ENCODE measurements at regions not wholly inside any gene's neighbourhood (a gene's known extent, or its start where the extent isn't known, plus 50 kb on each side); places are given as distances from the start of the nearest gene placed in this dataset.
"Not testable (repeated sequence)": the region's sequence is repeated elsewhere in the genome, so short reads cannot be mapped to it uniquely, and the experiment has no call there.

- H3K9me3 ChIP-seq (ENCODE audit: insufficient read depth, low read length, severe bottlenecking): no peaks in the 10 kb centered on the region
- no peak for TF ChIP-seq EZH2 (IDR thresholded peaks at IDR 0.05; ENCODE audit: borderline replicate concordance, low read depth, low read length, severe bottlenecking)
- TF ChIP-seq, protein P1, sequence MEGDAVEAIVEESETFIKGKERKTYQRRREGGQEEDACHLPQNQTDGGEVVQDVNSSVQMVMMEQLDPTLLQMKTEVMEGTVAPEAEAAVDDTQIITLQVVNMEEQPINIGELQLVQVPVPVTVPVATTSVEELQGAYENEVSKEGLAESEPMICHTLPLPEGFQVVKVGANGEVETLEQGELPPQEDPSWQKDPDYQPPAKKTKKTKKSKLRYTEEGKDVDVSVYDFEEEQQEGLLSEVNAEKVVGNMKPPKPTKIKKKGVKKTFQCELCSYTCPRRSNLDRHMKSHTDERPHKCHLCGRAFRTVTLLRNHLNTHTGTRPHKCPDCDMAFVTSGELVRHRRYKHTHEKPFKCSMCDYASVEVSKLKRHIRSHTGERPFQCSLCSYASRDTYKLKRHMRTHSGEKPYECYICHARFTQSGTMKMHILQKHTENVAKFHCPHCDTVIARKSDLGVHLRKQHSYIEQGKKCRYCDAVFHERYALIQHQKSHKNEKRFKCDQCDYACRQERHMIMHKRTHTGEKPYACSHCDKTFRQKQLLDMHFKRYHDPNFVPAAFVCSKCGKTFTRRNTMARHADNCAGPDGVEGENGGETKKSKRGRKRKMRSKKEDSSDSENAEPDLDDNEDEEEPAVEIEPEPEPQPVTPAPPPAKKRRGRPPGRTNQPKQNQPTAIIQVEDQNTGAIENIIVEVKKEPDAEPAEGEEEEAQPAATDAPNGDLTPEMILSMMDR (IDR thresholded peaks at IDR 0.05; ENCODE audit: borderline replicate concordance, extremely low read depth, low read length, poor library complexity, severe bottlenecking): no peak
- no peaks in the 10 kb centered on the region for H3K36me3 ChIP-seq (ENCODE audit: insufficient read depth, low read length)
- H3K4me1 ChIP-seq (ENCODE audit: insufficient read depth, low read length): peaks cover 56% of the 10 kb centered on the region
- no peak overlapping the region for H3K9ac ChIP-seq (ENCODE audit: low read depth, low read length)
- no peaks in the 10 kb centered on the region for H3K79me2 ChIP-seq (ENCODE audit: insufficient read depth, low read length)
- ATAC-seq (ENCODE audit: insufficient read depth, low read depth) (no peak), DNase-seq (no peak)
- H4K20me1 ChIP-seq (ENCODE audit: insufficient read depth, low read length): no peaks in the 10 kb centered on the region
- peak overlapping the region; percentile 42 for H3K27ac ChIP-seq (ENCODE audit: low read length)
- no peaks in the 10 kb centered on the region for H3K27me3 ChIP-seq (ENCODE audit: insufficient read depth, low read length, poor library complexity)
- no peak overlapping the region for H3K4me3 ChIP-seq (ENCODE audit: low read depth in 1 of 2, low read length in 2 of 2)
- H2AFZ ChIP-seq (ENCODE audit: low read depth, low read length): peak overlapping the region; percentile 4; the same call in 1 of the 2 replicates
- H3K4me2 ChIP-seq (ENCODE audit: insufficient read depth, low read length): 0 out of 2 replicates have a peak overlapping the region, but pooled peaks have one; percentile 10
These were observed 185.4 kb upstream of the PFKP start for GRCh38 chr10:2881720-2882620.

DNA sequence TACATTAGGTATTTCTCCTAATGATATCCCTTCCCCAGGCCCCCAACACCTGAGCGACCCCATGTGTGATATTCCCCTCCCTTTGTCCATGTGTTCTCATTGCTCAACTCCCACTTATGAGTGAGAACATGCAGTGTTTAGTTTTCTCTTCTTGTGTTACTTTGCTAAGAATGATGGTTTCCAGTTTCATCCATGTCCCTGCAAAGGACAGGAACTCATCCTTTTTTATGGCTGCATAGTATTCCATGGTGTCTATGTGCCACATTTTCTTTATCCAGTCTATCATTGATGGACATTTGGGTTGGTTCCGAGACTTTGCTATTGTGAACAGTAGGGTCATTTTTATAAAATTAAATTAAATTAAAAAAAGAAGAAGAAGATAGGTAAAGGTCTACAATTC is 187.3 kb upstream of the PFKP start:
- ATAC-seq (ENCODE audit: insufficient read depth, low read depth); H3K27ac ChIP-seq (ENCODE audit: low read length); H4K20me1 ChIP-seq (ENCODE audit: insufficient read depth, low read length); H2AFZ ChIP-seq (ENCODE audit: low read depth, low read length); H3K36me3 ChIP-seq (ENCODE audit: insufficient read depth, low read length); H3K27me3 ChIP-seq (ENCODE audit: insufficient read depth, low read length, poor library complexity); DNase-seq; H3K4me3 ChIP-seq (ENCODE audit: low read depth in 1 of 2, low read length in 2 of 2); H3K9me3 ChIP-seq (ENCODE audit: insufficient read depth, low read length, severe bottlenecking); H3K9ac ChIP-seq (ENCODE audit: low read depth, low read length); H3K4me2 ChIP-seq (ENCODE audit: insufficient read depth, low read length); H3K79me2 ChIP-seq (ENCODE audit: insufficient read depth, low read length): not testable (repeated sequence)
- peaks cover 37% of the 10 kb centered on the region for H3K4me1 ChIP-seq (ENCODE audit: insufficient read depth, low read length)

- no peak overlapping the region for H3K4me3 ChIP-seq (ENCODE audit: low read depth in 1 of 2, low read length in 2 of 2)
- H3K27ac ChIP-seq (ENCODE audit: low read length): no peak overlapping the region
- DNase-seq (no peak), ATAC-seq (ENCODE audit: insufficient read depth, low read depth) (no peak)
- no peaks in the 10 kb centered on the region for H4K20me1 ChIP-seq (ENCODE audit: insufficient read depth, low read length)
- no peak overlapping the region for H3K4me2 ChIP-seq (ENCODE audit: insufficient read depth, low read length)
- no peaks in the 10 kb centered on the region for H3K27me3 ChIP-seq (ENCODE audit: insufficient read depth, low read length, poor library complexity)
- H3K9me3 ChIP-seq (ENCODE audit: insufficient read depth, low read length, severe bottlenecking): no peaks in the 10 kb centered on the region
- no peak overlapping the region for H3K9ac ChIP-seq (ENCODE audit: low read depth, low read length)
- H3K36me3 ChIP-seq (ENCODE audit: insufficient read depth, low read length): no peaks in the 10 kb centered on the region
- no peak overlapping the region for H2AFZ ChIP-seq (ENCODE audit: low read depth, low read length)
- peaks cover 24% of the 10 kb centered on the region for H3K4me1 ChIP-seq (ENCODE audit: insufficient read depth, low read length)
- H3K79me2 ChIP-seq (ENCODE audit: insufficient read depth, low read length): no peaks in the 10 kb centered on the region
- TF ChIP-seq, protein P1 (IDR thresholded peaks at IDR 0.05; ENCODE audit: borderline replicate concordance, extremely low read depth, low read length, poor library complexity, severe bottlenecking): no peak
- TF ChIP-seq EZH2 (IDR thresholded peaks at IDR 0.05; ENCODE audit: borderline replicate concordance, low read depth, low read length, severe bottlenecking): no peak
These were observed 188.5 kb upstream of the PFKP start for GRCh38 chr10:2878818-2879217.

- no peak overlapping the region for H3K9ac ChIP-seq (ENCODE audit: low read depth, low read length)
These were observed 191.3 kb upstream of the PFKP start for GRCh38 chr10:2876032-2876431.

More at GRCh38 chr10:2876032-2876431, 191.3 kb upstream of the PFKP start:
- no peak for ATAC-seq (ENCODE audit: insufficient read depth, low read depth)
- no peaks in the 10 kb centered on the region for H3K27me3 ChIP-seq (ENCODE audit: insufficient read depth, low read length, poor library complexity)
- no peak overlapping the region for H2AFZ ChIP-seq (ENCODE audit: low read depth, low read length)
- no peaks in the 10 kb centered on the region for H3K4me1 ChIP-seq (ENCODE audit: insufficient read depth, low read length)
- no peaks in the 10 kb centered on the region for H3K36me3 ChIP-seq (ENCODE audit: insufficient read depth, low read length)
- H4K20me1 ChIP-seq (ENCODE audit: insufficient read depth, low read length): no peaks in the 10 kb centered on the region
- no peaks in the 10 kb centered on the region for H3K9me3 ChIP-seq (ENCODE audit: insufficient read depth, low read length, severe bottlenecking)
- no peak overlapping the region for H3K27ac ChIP-seq (ENCODE audit: low read length)
- no peak for DNase-seq
- no peak overlapping the region for H3K4me2 ChIP-seq (ENCODE audit: insufficient read depth, low read length)
- TF ChIP-seq EZH2 (IDR thresholded peaks at IDR 0.05; ENCODE audit: borderline replicate concordance, low read depth, low read length, severe bottlenecking): no peak
- TF ChIP-seq, protein P1 (IDR thresholded peaks at IDR 0.05; ENCODE audit: borderline replicate concordance, extremely low read depth, low read length, poor library complexity, severe bottlenecking): no peak
- no peaks in the 10 kb centered on the region for H3K79me2 ChIP-seq (ENCODE audit: insufficient read depth, low read length)
- H3K4me3 ChIP-seq (ENCODE audit: low read depth in 1 of 2, low read length in 2 of 2): no peak overlapping the region

Data from DND-41 (cell line).